ENCODE measurements at regions not wholly inside any gene's neighbourhood (a gene's known extent, or its start where the extent isn't known, plus 50 kb on each side); places are given as distances from the start of the nearest gene placed in this dataset.

DNA sequence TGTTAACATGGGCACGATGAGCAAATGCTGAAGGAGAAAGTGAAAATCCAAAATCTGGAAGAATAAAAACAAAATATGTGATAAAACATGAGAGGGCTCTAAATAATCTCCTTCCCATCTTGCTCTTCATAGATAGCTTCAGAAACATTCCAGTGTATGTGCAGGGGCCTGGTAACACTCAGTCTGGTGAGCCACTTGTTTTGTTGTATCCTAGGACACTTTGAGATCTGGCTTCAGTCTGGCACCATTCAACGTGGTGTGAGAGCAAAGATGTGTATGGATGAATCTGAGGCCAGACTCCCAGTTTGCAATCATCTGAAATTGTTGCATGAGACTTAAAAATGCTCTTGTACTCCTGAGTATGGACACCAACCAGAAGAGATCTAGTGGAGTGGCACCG lies 337.2 kb upstream of the ZNF385D start:
- WGBS, 2 experiments (ENCODE audit: extremely low coverage in 1 of 2, insufficient coverage in 1 of 2, insufficient read length in 1 of 2, insufficient replicate concordance in 2 of 2, low coverage in 1 of 2, low lambda C conversion rate in 2 of 2, missing lambda C conversion rate in 1 of 2): 92% methylated on average over 3 of the region's 3 CpGs; no CpG with 5 or more reads in 1 of the 2 experiments
- no peak overlapping the region for H2BK20ac ChIP-seq (ENCODE audit: low read length)
- FAIRE-seq: no peak
- no peaks in the 10 kb centered on the region for H3K27me3 ChIP-seq (replicated peaks in 1 of 4; ENCODE audit: control insufficient read depth in 3 of 4, extremely low read depth in 1 of 4, insufficient read depth in 3 of 4, low read length in 3 of 4)
- no peak overlapping the region for H3K4me2 ChIP-seq (ENCODE audit: insufficient read depth in 1 of 2, low read depth in 2 of 2, low read length in 2 of 2)
- no peak overlapping the region for H3K4ac ChIP-seq (replicated peaks; ENCODE audit: insufficient read length, low read depth, low read length)
- no peak overlapping the region for H3K18ac ChIP-seq (ENCODE audit: extremely low read depth, low read length)
- no peak overlapping the region for H2BK15ac ChIP-seq (ENCODE audit: low read length)
- CTCF ChIA-PET (ENCODE audit: partially characterized antibody): interaction anchor here (0.8 to 1.7 kb wide), 5 partner anchors 9 to 614 kb away, joined by 3 to 5 read pairs (median 5); no protein-coding TSS in a partner anchor
- no peaks in the 10 kb centered on the region for H3K79me1 ChIP-seq (ENCODE audit: low read depth, low read length)
- H4K5ac ChIP-seq (ENCODE audit: insufficient read length, low read depth, low read length): no peak overlapping the region
- DNase-seq (ENCODE audit: low read depth in 1 of 2, low spot score in 2 of 2): no peak
- H3K23me2 ChIP-seq (ENCODE audit: low read depth, low read length): no peaks in the 10 kb centered on the region
- H3K9me3 ChIP-seq (ENCODE audit: insufficient read depth in 2 of 2, low read depth in 1 of 2, low read length in 1 of 2): no peaks in the 10 kb centered on the region
- H3K79me2 ChIP-seq (ENCODE audit: control insufficient read depth in 1 of 2, insufficient read depth in 2 of 2, low read length in 2 of 2): no peaks in the 10 kb centered on the region
- H3K36me3 ChIP-seq (ENCODE audit: control insufficient read depth in 2 of 4, insufficient read depth in 4 of 4, low read length in 3 of 4): no peaks in the 10 kb centered on the region
- no peak overlapping the region for H3K23ac ChIP-seq (ENCODE audit: insufficient read length)
- H2BK120ac ChIP-seq (replicated peaks; ENCODE audit: low read depth, low read length): no peak overlapping the region
- H3K56ac ChIP-seq (replicated peaks; ENCODE audit: insufficient read length, low read depth, low read length): no peak overlapping the region
- H2BK5ac ChIP-seq (ENCODE audit: low read depth, low read length): no peak overlapping the region
- no peaks in the 10 kb centered on the region for H4K20me1 ChIP-seq (replicated peaks in 1 of 2; ENCODE audit: control insufficient read depth in 1 of 2, insufficient read depth in 2 of 2, low read length in 2 of 2)
- no peak overlapping the region for H2BK12ac ChIP-seq (ENCODE audit: low read depth, low read length)
- H3K4me3 ChIP-seq (ENCODE audit: extremely low read depth in 1 of 4, insufficient read depth in 2 of 4, low read depth in 3 of 4, low read length in 4 of 4): no peak overlapping the region
- no peak overlapping the region for H4K91ac ChIP-seq (replicated peaks; ENCODE audit: insufficient read length, low read length)
- no peak overlapping the region for H3K14ac ChIP-seq (ENCODE audit: insufficient read length)
- no peaks in the 10 kb centered on the region for H3K4me1 ChIP-seq (replicated peaks in 1 of 4; ENCODE audit: control insufficient read depth in 3 of 4, insufficient read depth in 4 of 4, low read length in 3 of 4)
- TF ChIP-seq POLR2AphosphoS5 (IDR thresholded peaks at IDR 0.05; ENCODE audit: low read depth, low read length): no peak
- H4K8ac ChIP-seq (ENCODE audit: extremely low read depth, insufficient read depth, low read length): no peak overlapping the region
- POLR2A ChIA-PET (ENCODE audit: partially characterized antibody): no interaction called here
- no peak overlapping the region for H3K27ac ChIP-seq (ENCODE audit: low read depth, low read length)
- no peak overlapping the region for H2AK5ac ChIP-seq (ENCODE audit: low read depth, low read length)
- H2AFZ ChIP-seq (ENCODE audit: low read length): no peak overlapping the region
- no peak overlapping the region for H3K9ac ChIP-seq (replicated peaks in 1 of 4; ENCODE audit: extremely low read depth in 1 of 4, low read depth in 3 of 4, low read length in 3 of 4)

Measured in H1 (cell line).